ENCODE measurements at regions not wholly inside any gene's neighbourhood (a gene's known extent, or its start where the extent isn't known, plus 50 kb on each side); places are given as distances from the start of the nearest gene placed in this dataset.
A peak's percentile ranks its signal among the peaks of the same experiment; 100 is the strongest.

- Histone ChIP-seq H3K4me3 (ENCODE audit: low read depth, low read length) (no peak overlapping the region), H3K27me3 (ENCODE audit: insufficient read depth, low read length) (no peaks in the 10 kb centered on the region), H3K4ac (ENCODE audit: low read depth, low read length) (no peak overlapping the region), H2BK5ac (ENCODE audit: low read depth, low read length, poor library complexity) (no peak overlapping the region), H2BK12ac (ENCODE audit: low read length) (no peak overlapping the region), H2BK120ac (ENCODE audit: insufficient read depth, low read length, poor library complexity) (no peak overlapping the region), H4K8ac (ENCODE audit: low read depth, low read length) (no peak overlapping the region), H4K91ac (ENCODE audit: low read depth, low read length) (no peak overlapping the region), H3K4me2 (ENCODE audit: low read length) (no peak overlapping the region), H3K9me3 (ENCODE audit: insufficient read depth, low read depth, low read length) (no peaks in the 10 kb centered on the region), H3K79me2 (ENCODE audit: control insufficient read depth, insufficient read depth, low read length, poor library complexity) (no peaks in the 10 kb centered on the region), H2AFZ (ENCODE audit: insufficient read depth, low read length, poor library complexity) (no peak overlapping the region), H4K12ac (ENCODE audit: low read depth, low read length) (no peak overlapping the region), H3K9ac (ENCODE audit: low read length) (no peak overlapping the region), H3K18ac (ENCODE audit: low read length) (no peak overlapping the region), H3K36me3 (ENCODE audit: control insufficient read depth in 1 of 2, insufficient read depth in 2 of 2, low read length in 2 of 2) (no peaks in the 10 kb centered on the region), H3K79me1 (ENCODE audit: low read length) (no peaks in the 10 kb centered on the region), H3K27ac (ENCODE audit: low read depth, low read length) (no peak overlapping the region), H3K4me1 (ENCODE audit: control insufficient read depth in 1 of 2, insufficient read depth in 2 of 2, low read length in 2 of 2) (no peaks in the 10 kb centered on the region), H3K14ac (ENCODE audit: low read length) (no peak overlapping the region), H3K23ac (ENCODE audit: low read length) (no peak overlapping the region), H2AK5ac (ENCODE audit: low read length) (no peak overlapping the region)
- DNase-seq = no peak
- WGBS (ENCODE audit: extremely low coverage, insufficient coverage, insufficient read length) = no CpG with 5 or more reads among the region's 7 CpGs
Measured at GRCh38 chr10:121084675-121085070, 233.5 kb downstream of the WDR11 start.

- H3K4ac ChIP-seq (ENCODE audit: low read depth, low read length) = no peak overlapping the region
Measured at GRCh38 chr10:121085367-121085766, 234.2 kb downstream of the WDR11 start.

GRCh38 chr10:121087129-121087528, 236.0 kb downstream of the WDR11 start:
- Histone ChIP-seq H3K4ac (ENCODE audit: low read depth, low read length) (no peak overlapping the region), H3K79me1 (ENCODE audit: low read length) (no peaks in the 10 kb centered on the region)

More at GRCh38 chr10:121085367-121085766, 234.2 kb downstream of the WDR11 start:
- Histone ChIP-seq H2BK120ac (ENCODE audit: insufficient read depth, low read length, poor library complexity) (no peak overlapping the region), H3K18ac (ENCODE audit: low read length) (no peak overlapping the region), H3K4me2 (ENCODE audit: low read length) (no peak overlapping the region), H3K4me1 (ENCODE audit: control insufficient read depth in 1 of 2, insufficient read depth in 2 of 2, low read length in 2 of 2) (no peaks in the 10 kb centered on the region), H3K36me3 (ENCODE audit: control insufficient read depth in 1 of 2, insufficient read depth in 2 of 2, low read length in 2 of 2) (no peaks in the 10 kb centered on the region), H2AK5ac (ENCODE audit: low read length) (no peak overlapping the region), H3K4me3 (ENCODE audit: low read depth, low read length) (no peak overlapping the region), H3K9ac (ENCODE audit: low read length) (no peak overlapping the region), H3K14ac (ENCODE audit: low read length) (no peak overlapping the region), H3K79me2 (ENCODE audit: control insufficient read depth, insufficient read depth, low read length, poor library complexity) (no peaks in the 10 kb centered on the region), H4K8ac (ENCODE audit: low read depth, low read length) (no peak overlapping the region), H2AFZ (ENCODE audit: insufficient read depth, low read length, poor library complexity) (no peak overlapping the region), H2BK5ac (ENCODE audit: low read depth, low read length, poor library complexity) (no peak overlapping the region), H3K27me3 (ENCODE audit: insufficient read depth, low read length) (no peaks in the 10 kb centered on the region), H3K23ac (ENCODE audit: low read length) (no peak overlapping the region), H3K27ac (ENCODE audit: low read depth, low read length) (no peak overlapping the region), H3K79me1 (ENCODE audit: low read length) (no peaks in the 10 kb centered on the region), H2BK12ac (ENCODE audit: low read length) (no peak overlapping the region), H4K12ac (ENCODE audit: low read depth, low read length) (no peak overlapping the region), H4K91ac (ENCODE audit: low read depth, low read length) (no peak overlapping the region), H3K9me3 (ENCODE audit: insufficient read depth, low read depth, low read length) (no peaks in the 10 kb centered on the region)
- WGBS (ENCODE audit: extremely low coverage, insufficient coverage, insufficient read length) = no CpG with 5 or more reads among the region's 6 CpGs
- DNase-seq = no peak

GRCh38 chr10:121087688-121088087, 236.5 kb downstream of the WDR11 start:
- Histone ChIP-seq H4K12ac (ENCODE audit: low read depth, low read length) (no peak overlapping the region), H3K4ac (ENCODE audit: low read depth, low read length) (no peak overlapping the region), H3K9me3 (ENCODE audit: insufficient read depth, low read depth, low read length) (no peaks in the 10 kb centered on the region), H3K27me3 (ENCODE audit: insufficient read depth, low read length) (no peaks in the 10 kb centered on the region), H3K79me1 (ENCODE audit: low read length) (no peaks in the 10 kb centered on the region), H4K8ac (ENCODE audit: low read depth, low read length) (no peak overlapping the region), H3K4me1 (ENCODE audit: control insufficient read depth in 1 of 2, insufficient read depth in 2 of 2, low read length in 2 of 2) (peaks cover 0 to 3% of the 10 kb centered on the region in 2 experiments), H3K27ac (ENCODE audit: low read depth, low read length) (no peak overlapping the region), H3K14ac (ENCODE audit: low read length) (no peak overlapping the region), H4K91ac (ENCODE audit: low read depth, low read length) (no peak overlapping the region), H3K4me3 (ENCODE audit: low read depth, low read length) (no peak overlapping the region), H2AFZ (ENCODE audit: insufficient read depth, low read length, poor library complexity) (no peak overlapping the region), H3K79me2 (ENCODE audit: control insufficient read depth, insufficient read depth, low read length, poor library complexity) (no peaks in the 10 kb centered on the region), H3K9ac (ENCODE audit: low read length) (no peak overlapping the region), H3K36me3 (ENCODE audit: control insufficient read depth in 1 of 2, insufficient read depth in 2 of 2, low read length in 2 of 2) (no peaks in the 10 kb centered on the region), H3K23ac (ENCODE audit: low read length) (peak overlapping the region; percentile 18), H2BK5ac (ENCODE audit: low read depth, low read length, poor library complexity) (no peak overlapping the region), H2BK120ac (ENCODE audit: insufficient read depth, low read length, poor library complexity) (no peak overlapping the region), H3K18ac (ENCODE audit: low read length) (no peak overlapping the region), H2AK5ac (ENCODE audit: low read length) (no peak overlapping the region), H2BK12ac (ENCODE audit: low read length) (no peak overlapping the region), H3K4me2 (ENCODE audit: low read length) (no peak overlapping the region)
- WGBS (ENCODE audit: extremely low coverage, insufficient coverage, insufficient read length) = no CpG with 5 or more reads among the region's 4 CpGs
- no peak for DNase-seq

More at GRCh38 chr10:121087129-121087528, 236.0 kb downstream of the WDR11 start:
- Histone ChIP-seq H3K4me2 (ENCODE audit: low read length) (no peak overlapping the region), H4K12ac (ENCODE audit: low read depth, low read length) (no peak overlapping the region), H2BK12ac (ENCODE audit: low read length) (no peak overlapping the region), H3K18ac (ENCODE audit: low read length) (no peak overlapping the region), H3K27ac (ENCODE audit: low read depth, low read length) (no peak overlapping the region), H2BK120ac (ENCODE audit: insufficient read depth, low read length, poor library complexity) (no peak overlapping the region), H3K4me1 (ENCODE audit: control insufficient read depth in 1 of 2, insufficient read depth in 2 of 2, low read length in 2 of 2) (no peaks in the 10 kb centered on the region), H3K27me3 (ENCODE audit: insufficient read depth, low read length) (no peaks in the 10 kb centered on the region), H3K9ac (ENCODE audit: low read length) (no peak overlapping the region), H4K91ac (ENCODE audit: low read depth, low read length) (no peak overlapping the region), H4K8ac (ENCODE audit: low read depth, low read length) (no peak overlapping the region), H3K4me3 (ENCODE audit: low read depth, low read length) (peak overlapping the region; percentile 12), H2BK5ac (ENCODE audit: low read depth, low read length, poor library complexity) (no peak overlapping the region), H3K79me2 (ENCODE audit: control insufficient read depth, insufficient read depth, low read length, poor library complexity) (no peaks in the 10 kb centered on the region), H3K23ac (ENCODE audit: low read length) (no peak overlapping the region), H2AK5ac (ENCODE audit: low read length) (no peak overlapping the region), H3K9me3 (ENCODE audit: insufficient read depth, low read depth, low read length) (no peaks in the 10 kb centered on the region), H3K36me3 (ENCODE audit: control insufficient read depth in 1 of 2, insufficient read depth in 2 of 2, low read length in 2 of 2) (no peaks in the 10 kb centered on the region), H2AFZ (ENCODE audit: insufficient read depth, low read length, poor library complexity) (no peak overlapping the region), H3K14ac (ENCODE audit: low read length) (no peak overlapping the region)
- DNase-seq = no peak
- no CpG with 5 or more reads among the region's 9 CpGs for WGBS (ENCODE audit: extremely low coverage, insufficient coverage, insufficient read length)

Measured in trophoblast cell (in vitro differentiated cells and primary cell).